ENCODE measurements at regions not wholly inside any gene's neighbourhood (a gene's known extent, or its start where the extent isn't known, plus 50 kb on each side); places are given as distances from the start of the nearest gene placed in this dataset.

GRCh38 chr11:19646921-19647320 is 65.7 kb upstream of the NAV2 start:
- H3K9ac ChIP-seq (ENCODE audit: control insufficient read depth, insufficient read depth, low read length) = no peak overlapping the region
- SMC1A ChIA-PET (ENCODE audit: uncharacterized antibody, unreplicated experiment) = interaction anchor here (2.5 kb wide), 1 partner anchor 12 kb away, joined by 6 read pairs; no protein-coding TSS in a partner anchor
- whole genome bisulfite sequencing (ENCODE audit: insufficient coverage, insufficient replicate concordance, low lambda C conversion rate, missing lambda C conversion rate) = 40% methylated on average over 3 of the region's 3 CpGs
- no peak overlapping the region for H2AFZ ChIP-seq (ENCODE audit: control insufficient read depth, low read depth, low read length)
- no peak for FAIRE-seq
- peaks cover 0 to 3% of the 10 kb centered on the region in 2 experiments; a peak in 1 of 4 replicates for H3K27me3 ChIP-seq (replicated peaks in 1 of 2; ENCODE audit: control insufficient read depth in 2 of 2, insufficient read depth in 2 of 2, low read length in 1 of 2)
- H3K9me3 ChIP-seq (replicated peaks; ENCODE audit: control insufficient read depth, insufficient read depth, low read length) = no peaks in the 10 kb centered on the region
- H3K79me2 ChIP-seq (ENCODE audit: control insufficient read depth, insufficient read depth, low read length) = no peaks in the 10 kb centered on the region
- CTCF ChIA-PET = interaction anchor here (0.6 to 1.7 kb wide), 6 partner anchors 10 to 1109 kb away, joined by 3 to 6 read pairs (median 3); no protein-coding TSS in a partner anchor
- H3K4me2 ChIP-seq (ENCODE audit: control insufficient read depth, insufficient read depth) = no peak overlapping the region
- no TSS peak for BruUV-seq (replicated peaks)
- H3K4me1 ChIP-seq (ENCODE audit: control insufficient read depth, insufficient read depth, low read length) = no peaks in the 10 kb centered on the region
- H3K36me3 ChIP-seq (ENCODE audit: control insufficient read depth in 2 of 2, insufficient read depth in 2 of 2, low read length in 1 of 2) = no peaks in the 10 kb centered on the region
- in situ Hi-C loops (cut with MboI) = no loop called here
- ATAC-seq = no peak
- RAD21 ChIA-PET (ENCODE audit: unreplicated experiment) = no interaction called here
- POLR2A ChIA-PET = interaction anchor here (0.6 kb wide), 1 partner anchor 91 kb away, joined by 4 read pairs; no protein-coding TSS in a partner anchor
- no peak overlapping the region for H3K4me3 ChIP-seq
- TF ChIP-seq HSF1 (IDR thresholded peaks at IDR 0.05; ENCODE audit: low read depth, low read length) (no peak), FOS (IDR thresholded peaks at IDR 0.05; ENCODE audit: borderline replicate concordance, extremely low read depth, insufficient read length) (no peak), HDGF (IDR thresholded peaks at IDR 0.05) (no peak), CBX3 (IDR thresholded peaks at IDR 0.05; ENCODE audit: borderline replicate concordance, low read depth) (no peak), ZNF207 (IDR thresholded peaks at IDR 0.05; ENCODE audit: borderline replicate concordance) (no peak), TCF7 (IDR thresholded peaks at IDR 0.05; ENCODE audit: borderline replicate concordance) (no peak), SRF (IDR thresholded peaks at IDR 0.05; ENCODE audit: low read depth in 2 of 2, low read length in 2 of 2) (no peak), MTA3 (IDR thresholded peaks at IDR 0.05; ENCODE audit: borderline replicate concordance, low read length) (no peak), ZNF217 (IDR thresholded peaks at IDR 0.05) (no peak), NFYB (IDR thresholded peaks at IDR 0.05; ENCODE audit: insufficient read depth, low read depth, low read length) (no peak), MEF2A (IDR thresholded peaks at IDR 0.05; ENCODE audit: insufficient read depth, low read depth, low read length) (no peak), SMAD5 (IDR thresholded peaks at IDR 0.05; ENCODE audit: low read depth) (no peak), BACH1 (IDR thresholded peaks at IDR 0.05; ENCODE audit: borderline replicate concordance) (no peak), SIN3A (IDR thresholded peaks at IDR 0.05; ENCODE audit: low read depth, low read length) (no peak), SREBF1 (IDR thresholded peaks at IDR 0.05; ENCODE audit: low read length) (no peak)
- TF ChIP-seq, protein P1, sequence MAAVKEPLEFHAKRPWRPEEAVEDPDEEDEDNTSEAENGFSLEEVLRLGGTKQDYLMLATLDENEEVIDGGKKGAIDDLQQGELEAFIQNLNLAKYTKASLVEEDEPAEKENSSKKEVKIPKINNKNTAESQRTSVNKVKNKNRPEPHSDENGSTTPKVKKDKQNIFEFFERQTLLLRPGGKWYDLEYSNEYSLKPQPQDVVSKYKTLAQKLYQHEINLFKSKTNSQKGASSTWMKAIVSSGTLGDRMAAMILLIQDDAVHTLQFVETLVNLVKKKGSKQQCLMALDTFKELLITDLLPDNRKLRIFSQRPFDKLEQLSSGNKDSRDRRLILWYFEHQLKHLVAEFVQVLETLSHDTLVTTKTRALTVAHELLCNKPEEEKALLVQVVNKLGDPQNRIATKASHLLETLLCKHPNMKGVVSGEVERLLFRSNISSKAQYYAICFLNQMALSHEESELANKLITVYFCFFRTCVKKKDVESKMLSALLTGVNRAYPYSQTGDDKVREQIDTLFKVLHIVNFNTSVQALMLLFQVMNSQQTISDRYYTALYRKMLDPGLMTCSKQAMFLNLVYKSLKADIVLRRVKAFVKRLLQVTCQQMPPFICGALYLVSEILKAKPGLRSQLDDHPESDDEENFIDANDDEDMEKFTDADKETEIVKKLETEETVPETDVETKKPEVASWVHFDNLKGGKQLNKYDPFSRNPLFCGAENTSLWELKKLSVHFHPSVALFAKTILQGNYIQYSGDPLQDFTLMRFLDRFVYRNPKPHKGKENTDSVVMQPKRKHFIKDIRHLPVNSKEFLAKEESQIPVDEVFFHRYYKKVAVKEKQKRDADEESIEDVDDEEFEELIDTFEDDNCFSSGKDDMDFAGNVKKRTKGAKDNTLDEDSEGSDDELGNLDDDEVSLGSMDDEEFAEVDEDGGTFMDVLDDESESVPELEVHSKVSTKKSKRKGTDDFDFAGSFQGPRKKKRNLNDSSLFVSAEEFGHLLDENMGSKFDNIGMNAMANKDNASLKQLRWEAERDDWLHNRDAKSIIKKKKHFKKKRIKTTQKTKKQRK (IDR thresholded peaks at IDR 0.05; ENCODE audit: low read depth, low read length) = no peak
- TF ChIP-seq, protein P2, sequence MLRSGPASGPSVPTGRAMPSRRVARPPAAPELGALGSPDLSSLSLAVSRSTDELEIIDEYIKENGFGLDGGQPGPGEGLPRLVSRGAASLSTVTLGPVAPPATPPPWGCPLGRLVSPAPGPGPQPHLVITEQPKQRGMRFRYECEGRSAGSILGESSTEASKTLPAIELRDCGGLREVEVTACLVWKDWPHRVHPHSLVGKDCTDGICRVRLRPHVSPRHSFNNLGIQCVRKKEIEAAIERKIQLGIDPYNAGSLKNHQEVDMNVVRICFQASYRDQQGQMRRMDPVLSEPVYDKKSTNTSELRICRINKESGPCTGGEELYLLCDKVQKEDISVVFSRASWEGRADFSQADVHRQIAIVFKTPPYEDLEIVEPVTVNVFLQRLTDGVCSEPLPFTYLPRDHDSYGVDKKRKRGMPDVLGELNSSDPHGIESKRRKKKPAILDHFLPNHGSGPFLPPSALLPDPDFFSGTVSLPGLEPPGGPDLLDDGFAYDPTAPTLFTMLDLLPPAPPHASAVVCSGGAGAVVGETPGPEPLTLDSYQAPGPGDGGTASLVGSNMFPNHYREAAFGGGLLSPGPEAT (IDR thresholded peaks at IDR 0.05; ENCODE audit: low read depth) = no peak
- TF ChIP-seq, protein P3, sequence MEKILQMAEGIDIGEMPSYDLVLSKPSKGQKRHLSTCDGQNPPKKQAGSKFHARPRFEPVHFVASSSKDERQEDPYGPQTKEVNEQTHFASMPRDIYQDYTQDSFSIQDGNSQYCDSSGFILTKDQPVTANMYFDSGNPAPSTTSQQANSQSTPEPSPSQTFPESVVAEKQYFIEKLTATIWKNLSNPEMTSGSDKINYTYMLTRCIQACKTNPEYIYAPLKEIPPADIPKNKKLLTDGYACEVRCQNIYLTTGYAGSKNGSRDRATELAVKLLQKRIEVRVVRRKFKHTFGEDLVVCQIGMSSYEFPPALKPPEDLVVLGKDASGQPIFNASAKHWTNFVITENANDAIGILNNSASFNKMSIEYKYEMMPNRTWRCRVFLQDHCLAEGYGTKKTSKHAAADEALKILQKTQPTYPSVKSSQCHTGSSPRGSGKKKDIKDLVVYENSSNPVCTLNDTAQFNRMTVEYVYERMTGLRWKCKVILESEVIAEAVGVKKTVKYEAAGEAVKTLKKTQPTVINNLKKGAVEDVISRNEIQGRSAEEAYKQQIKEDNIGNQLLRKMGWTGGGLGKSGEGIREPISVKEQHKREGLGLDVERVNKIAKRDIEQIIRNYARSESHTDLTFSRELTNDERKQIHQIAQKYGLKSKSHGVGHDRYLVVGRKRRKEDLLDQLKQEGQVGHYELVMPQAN (conservative IDR thresholded peaks at IDR 0.05) = no peak
- H3K27ac ChIP-seq (ENCODE audit: control insufficient read depth, insufficient read depth) = no peak overlapping the region
- no peak for DNase-seq (ENCODE audit: low read depth, low spot score)
- no peaks in the 10 kb centered on the region for H4K20me1 ChIP-seq (ENCODE audit: control insufficient read depth, insufficient read depth)
- intact Hi-C loops (cut with micrococcal nuclease; ENCODE audit: unreplicated experiment) = loop anchor here (5.0 to 10.0 kb wide), 2 partner anchors 50 to 72 kb away; no protein-coding TSS in a partner anchor

All from GM12878 (cell line).